Muscle layer of colon (tissue), 2 donors: ENCODE measurements at regions not wholly inside any gene's neighbourhood (a gene's known extent, or its start where the extent isn't known, plus 50 kb on each side); places are given as distances from the start of the nearest gene placed in this dataset.

Experiments
- H3K27ac ChIP-seq: one replicate; pipeline ENCODE4 v1.7.0; 2013; ENCODE audit warnings: low read depth, mild to moderate bottlenecking, low read length, moderate library complexity
- H3K27me3 ChIP-seq, 2 donors: one replicate each; pipeline ENCODE4 v1.7.0; 2013; ENCODE audit warnings: low read length in 2 of 2, mild to moderate bottlenecking in 2 of 2; ENCODE audit not compliant: insufficient read depth in 2 of 2, control insufficient read depth in 1 of 2
- H3K36me3 ChIP-seq: one replicate; pipeline ENCODE4 v1.7.0; 2013; ENCODE audit warnings: mild to moderate bottlenecking, low read length; ENCODE audit not compliant: insufficient read depth
- H3K4me1 ChIP-seq: one replicate; pipeline ENCODE4 v1.7.0; 2013; ENCODE audit warnings: mild to moderate bottlenecking, low read length; ENCODE audit not compliant: insufficient read depth
- H3K4me3 ChIP-seq, 2 donors: one replicate each; pipeline ENCODE4 v1.7.0; 2013; ENCODE audit warnings: low read length in 2 of 2, low read depth in 1 of 2, mild to moderate bottlenecking in 1 of 2, moderate library complexity in 1 of 2
- H3K9ac ChIP-seq: one replicate; pipeline ENCODE4 v1.7.0; 2013; ENCODE audit warnings: low read length
- H3K9me3 ChIP-seq: one replicate; pipeline ENCODE4 v1.7.0; 2013; ENCODE audit warnings: mild to moderate bottlenecking, low read length
- donor health status: abdominal sarcoma.
- donor health status: Adenocarcinoma of cecum.

DNA sequence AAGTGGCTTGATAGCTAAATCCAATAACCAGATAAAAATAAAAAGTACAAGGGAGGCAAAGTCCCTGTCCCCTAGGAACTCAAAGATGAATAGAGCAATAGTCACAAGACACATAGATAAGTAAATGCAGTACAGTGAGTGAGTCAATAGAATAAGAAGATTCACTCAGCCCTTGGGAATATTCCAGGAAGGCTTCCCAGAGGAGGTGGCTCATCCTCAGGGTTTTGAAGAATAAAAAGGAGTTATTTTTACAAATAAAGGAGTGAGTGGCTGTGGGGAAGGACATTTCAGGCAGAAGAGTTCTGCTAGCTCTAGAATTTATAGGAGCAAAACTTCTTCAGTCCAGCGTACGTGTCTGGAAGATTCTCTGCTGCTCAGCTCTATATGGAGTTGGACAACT is 177.4 kb upstream of the SDK2 start:
- H3K9me3 ChIP-seq: no peaks in the 10 kb centered on the region
- H3K4me3 ChIP-seq: no peak overlapping the region
- no peak overlapping the region for H3K9ac ChIP-seq
- peaks cover 0 to 6% of the 10 kb centered on the region in 2 donors for H3K27me3 ChIP-seq
- no peaks in the 10 kb centered on the region for H3K36me3 ChIP-seq
- H3K27ac ChIP-seq: no peak overlapping the region
- no peaks in the 10 kb centered on the region for H3K4me1 ChIP-seq

DNA sequence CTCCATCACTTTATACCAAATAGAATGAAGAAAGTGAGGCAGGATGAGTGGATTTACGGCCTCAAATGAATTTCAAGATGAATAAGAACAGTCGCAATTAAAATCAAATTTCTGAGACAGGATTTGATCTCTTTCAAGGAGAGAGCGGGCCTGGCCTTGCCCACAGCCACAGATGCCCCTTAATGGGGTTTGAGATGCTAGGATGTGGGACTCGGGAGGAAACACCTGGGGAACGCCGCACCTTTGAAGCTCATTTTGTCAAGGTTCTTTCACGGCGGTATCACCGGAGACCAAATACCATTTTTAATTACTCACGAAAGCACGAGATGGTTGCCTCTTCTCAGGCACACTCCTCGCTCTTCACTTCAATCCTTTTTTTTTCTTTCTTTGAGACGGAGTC is 178.1 kb upstream of the SDK2 start:
- Histone ChIP-seq H3K9me3 (no peaks in the 10 kb centered on the region), H3K27ac (no peak overlapping the region), H3K36me3 (no peaks in the 10 kb centered on the region), H3K9ac (no peak overlapping the region), H3K4me3 (no peak overlapping the region), H3K4me1 (no peaks in the 10 kb centered on the region), H3K27me3 (peaks cover 0 to 6% of the 10 kb centered on the region in 2 donors)

DNA sequence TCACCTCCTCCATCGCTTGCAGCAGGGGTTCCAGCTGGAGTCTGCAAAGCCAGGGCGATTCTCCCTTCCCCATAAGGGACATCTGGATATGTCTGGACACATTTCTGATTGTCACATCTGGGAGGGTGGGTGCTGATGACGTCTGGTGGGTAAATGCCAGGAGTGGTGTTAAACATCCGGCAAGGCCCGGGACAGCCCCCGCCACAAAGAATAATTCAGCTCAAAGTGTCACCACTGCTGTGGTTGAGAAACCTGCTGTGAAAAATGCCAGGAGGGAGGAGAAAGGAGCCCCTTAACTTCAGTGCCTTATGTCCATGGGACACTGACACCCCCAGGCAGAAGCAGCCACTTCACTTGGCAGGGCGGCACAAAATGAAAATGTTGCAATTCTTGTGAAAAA is 179.4 kb upstream of the SDK2 start:
- Histone ChIP-seq H3K4me3 (no peak overlapping the region), H3K36me3 (no peaks in the 10 kb centered on the region), H3K27ac (no peak overlapping the region), H3K4me1 (no peaks in the 10 kb centered on the region), H3K27me3 (peaks cover 0 to 6% of the 10 kb centered on the region in 2 donors), H3K9me3 (no peaks in the 10 kb centered on the region), H3K9ac (no peak overlapping the region)

DNA sequence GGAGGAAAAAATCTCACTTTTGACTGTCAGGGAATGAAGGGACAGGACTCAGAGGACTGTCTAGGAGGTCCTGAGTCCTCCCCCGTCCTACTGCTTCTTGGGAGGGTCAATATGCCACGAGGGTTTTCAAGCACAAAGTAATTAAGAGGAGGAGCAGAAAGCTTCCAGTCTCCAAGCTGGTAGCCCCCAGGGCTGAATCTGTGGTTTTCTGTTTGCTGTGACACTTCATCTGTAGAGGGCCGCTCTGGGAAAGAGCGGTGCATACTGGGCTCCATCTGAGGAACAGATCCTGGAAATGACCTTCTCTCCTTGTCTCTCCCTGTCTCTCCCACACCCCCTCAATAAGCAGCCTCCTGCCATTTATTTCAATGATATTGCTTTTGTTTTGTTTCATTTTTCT is 180.1 kb upstream of the SDK2 start:
- Histone ChIP-seq H3K9me3 (no peaks in the 10 kb centered on the region), H3K9ac (no peak overlapping the region)

DNA sequence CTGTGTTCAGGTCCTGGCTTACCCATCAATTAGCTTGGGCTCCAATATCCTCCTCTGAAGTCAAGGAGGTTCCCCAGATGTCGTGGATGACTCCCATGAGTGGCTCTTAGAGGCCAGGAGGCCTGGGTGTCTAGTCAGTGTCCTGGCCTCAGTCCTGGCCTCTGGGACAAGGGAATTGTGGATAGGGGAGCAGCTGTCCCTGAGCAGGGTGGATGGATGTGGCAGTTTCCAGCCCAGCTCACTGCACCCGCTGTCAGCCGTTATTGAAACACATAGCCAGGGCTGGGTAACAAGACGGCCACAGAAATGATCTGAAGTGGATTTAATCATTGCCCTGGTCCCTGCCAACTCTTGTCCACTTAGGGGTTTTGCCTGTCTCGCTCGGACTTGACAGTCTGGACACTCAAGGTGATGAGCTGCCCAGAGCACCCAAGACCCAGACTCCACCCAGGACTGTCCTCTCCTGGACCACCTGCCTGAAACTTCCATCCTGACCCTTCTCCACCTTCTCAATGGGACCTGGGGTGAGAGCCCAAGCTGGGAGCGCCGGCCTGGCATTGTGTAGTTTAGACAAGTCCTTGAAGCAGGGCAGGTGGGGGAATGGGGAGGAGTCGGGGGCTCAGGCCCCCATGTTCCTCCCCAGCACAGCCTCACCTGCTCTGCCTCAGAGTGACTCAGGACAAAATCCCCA is 182.1 kb upstream of the SDK2 start:
- Histone ChIP-seq H3K36me3 (no peaks in the 10 kb centered on the region), H3K27ac (no peak overlapping the region), H3K4me1 (no peaks in the 10 kb centered on the region), H3K27me3 (peaks cover 0 to under 1% of the 10 kb centered on the region in 2 donors), H3K4me3 (no peak overlapping the region), H3K9me3 (no peaks in the 10 kb centered on the region), H3K9ac (no peak overlapping the region)

More for the DNA sequence above, 180.1 kb upstream of the SDK2 start:
- Histone ChIP-seq H3K36me3 (no peaks in the 10 kb centered on the region), H3K4me3 (no peak overlapping the region), H3K4me1 (no peaks in the 10 kb centered on the region), H3K27ac (no peak overlapping the region), H3K27me3 (peaks cover 0 to 6% of the 10 kb centered on the region in 2 donors)

DNA sequence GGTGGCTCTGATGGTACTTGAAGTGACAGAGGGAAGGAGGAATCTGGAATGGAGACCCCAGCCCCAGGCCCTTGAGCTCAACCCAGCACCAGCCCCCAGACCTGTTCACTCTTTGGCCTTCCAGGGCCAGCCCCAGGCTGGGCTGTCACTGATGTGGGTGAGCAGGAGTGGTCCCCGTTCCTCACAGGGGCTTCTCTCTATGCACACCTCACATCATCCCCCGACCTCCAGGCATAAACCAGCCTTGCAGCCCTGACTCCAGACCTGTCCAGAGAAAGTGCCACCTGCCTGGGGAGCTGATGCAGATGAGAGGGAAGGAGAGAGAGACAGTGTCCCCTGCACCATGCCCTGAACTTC is 182.6 kb upstream of the SDK2 start:
- no peak overlapping the region for H3K9ac ChIP-seq
- H3K27me3 ChIP-seq: no peaks in the 10 kb centered on the region
- H3K36me3 ChIP-seq: no peaks in the 10 kb centered on the region
- no peaks in the 10 kb centered on the region for H3K4me1 ChIP-seq
- H3K27ac ChIP-seq: no peak overlapping the region
- no peaks in the 10 kb centered on the region for H3K9me3 ChIP-seq
- H3K4me3 ChIP-seq: no peak overlapping the region

DNA sequence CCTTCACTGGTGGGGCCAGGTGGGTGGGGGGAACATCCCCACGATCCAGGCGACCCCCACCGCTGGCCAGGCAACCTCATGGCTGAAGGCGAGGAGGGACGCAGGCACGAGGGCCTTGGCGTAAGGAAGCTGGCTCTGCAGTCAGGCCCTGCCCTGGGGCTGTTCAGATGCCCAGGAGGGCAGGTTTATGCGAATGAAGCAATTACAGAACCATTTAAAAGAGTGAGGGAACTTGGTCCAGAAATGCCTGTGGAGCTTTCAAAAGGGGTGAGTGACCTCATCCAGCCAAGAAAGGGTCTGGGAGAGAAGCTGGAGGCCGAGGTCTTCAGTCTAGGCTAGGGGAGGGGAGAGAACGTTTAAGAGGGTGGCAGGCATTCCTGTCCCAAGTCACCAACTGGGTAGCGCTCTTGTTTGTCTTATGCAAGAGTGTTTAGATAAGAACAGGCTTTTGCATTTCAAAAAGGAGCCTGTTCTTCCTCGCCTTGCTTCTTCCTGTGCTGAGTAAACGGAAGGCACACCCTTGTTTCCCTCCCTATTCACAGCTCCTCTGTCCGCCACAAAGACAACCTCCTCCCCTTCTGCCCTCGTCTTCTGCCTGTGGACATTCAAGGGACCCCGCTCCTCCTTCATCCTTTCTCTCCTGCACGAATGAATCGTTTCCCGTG is 183.5 kb upstream of the SDK2 start:
- Histone ChIP-seq H3K36me3 (no peaks in the 10 kb centered on the region), H3K4me1 (no peaks in the 10 kb centered on the region), H3K4me3 (no peak overlapping the region), H3K27ac (no peak overlapping the region), H3K27me3 (no peaks in the 10 kb centered on the region), H3K9me3 (no peaks in the 10 kb centered on the region), H3K9ac (no peak overlapping the region)

GRCh38 chr17:73829676-73830280 is 185.5 kb upstream of the SDK2 start:
- H3K36me3 ChIP-seq: no peaks in the 10 kb centered on the region
- no peaks in the 10 kb centered on the region for H3K4me1 ChIP-seq
- no peak overlapping the region for H3K4me3 ChIP-seq
- H3K27ac ChIP-seq: no peak overlapping the region
- H3K27me3 ChIP-seq: no peaks in the 10 kb centered on the region
- no peak overlapping the region for H3K9ac ChIP-seq
- H3K9me3 ChIP-seq: no peaks in the 10 kb centered on the region

GRCh38 chr17:73831699-73832098 is 187.5 kb upstream of the SDK2 start:
- Histone ChIP-seq H3K36me3 (no peaks in the 10 kb centered on the region), H3K27ac (no peak overlapping the region), H3K4me1 (no peaks in the 10 kb centered on the region), H3K27me3 (peaks cover 4 to 7% of the 10 kb centered on the region in 2 donors), H3K4me3 (no peak overlapping the region), H3K9me3 (no peaks in the 10 kb centered on the region), H3K9ac (no peak overlapping the region)

DNA sequence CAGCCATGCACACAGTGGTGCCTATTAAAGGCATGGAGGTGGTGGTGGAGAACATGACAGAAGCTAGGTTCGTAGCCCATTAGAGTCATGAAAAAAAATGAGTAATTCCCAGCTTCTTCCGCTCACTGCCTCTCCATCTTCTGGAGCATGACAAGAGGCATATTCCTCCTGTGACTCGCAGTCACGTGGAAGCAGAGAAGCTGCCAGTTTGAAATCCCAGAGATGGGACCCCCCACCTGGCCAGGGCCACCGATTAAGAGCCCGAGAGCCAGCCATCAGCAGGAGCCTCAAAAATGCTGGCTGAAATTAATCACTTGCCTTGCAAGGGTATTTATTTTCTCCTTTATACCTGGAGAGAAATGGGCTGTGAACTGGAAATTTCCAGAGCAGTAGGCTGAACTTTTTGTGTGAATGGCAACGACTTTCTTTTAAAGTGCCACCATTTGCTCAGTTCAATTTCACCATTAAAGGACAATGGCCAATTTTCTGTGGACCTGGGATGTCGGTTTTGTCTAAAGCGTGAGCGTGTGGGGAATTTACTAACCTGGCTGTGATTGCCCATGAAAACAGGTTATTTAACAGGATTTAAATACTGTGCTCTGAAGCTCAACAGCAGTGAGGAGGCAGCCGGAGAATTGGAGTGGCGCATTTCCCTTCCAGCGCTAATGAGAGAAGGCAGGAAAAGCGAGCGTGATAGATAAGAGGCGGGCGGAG is 189.7 kb upstream of the SDK2 start:
- H3K9me3 ChIP-seq: no peaks in the 10 kb centered on the region

GRCh38 chr17:73834684-73835343 is 190.6 kb upstream of the SDK2 start:
- Histone ChIP-seq H3K9ac (no peak overlapping the region), H3K27me3 (peaks cover 7 to 9% of the 10 kb centered on the region in 2 donors), H3K9me3 (no peaks in the 10 kb centered on the region), H3K4me1 (no peaks in the 10 kb centered on the region), H3K36me3 (no peaks in the 10 kb centered on the region), H3K27ac (no peak overlapping the region), H3K4me3 (no peak overlapping the region)

More for the DNA sequence above, 189.7 kb upstream of the SDK2 start:
- Histone ChIP-seq H3K27me3 (peaks cover 7 to 9% of the 10 kb centered on the region in 2 donors), H3K9ac (no peak overlapping the region), H3K4me1 (no peaks in the 10 kb centered on the region), H3K36me3 (no peaks in the 10 kb centered on the region), H3K4me3 (no peak overlapping the region), H3K27ac (no peak overlapping the region)
